22Rv1 (cell line): ENCODE measurements at regions not wholly inside any gene's neighbourhood (a gene's known extent, or its start where the extent isn't known, plus 50 kb on each side); places are given as distances from the start of the nearest gene placed in this dataset.

Experiments used
- H3K27ac ChIP-seq: fragments of 450-650 bp; 2 replicates; pipeline ENCODE4 v1.5.1; 2017
- ZFX ChIP-seq: fragments of 450-650 bp; IDR thresholded peaks from 2 replicates; pipeline ENCODE4 v1.6.1; 2017; ENCODE audit warnings: antibody characterized with exemption, borderline replicate concordance
- TF ChIP-seq, protein P1 (sequence below): fragments of 450-650 bp; IDR thresholded peaks from 2 replicates; pipeline ENCODE4 v1.5.1; 2017; ENCODE audit warnings: mild to moderate bottlenecking

DNA sequence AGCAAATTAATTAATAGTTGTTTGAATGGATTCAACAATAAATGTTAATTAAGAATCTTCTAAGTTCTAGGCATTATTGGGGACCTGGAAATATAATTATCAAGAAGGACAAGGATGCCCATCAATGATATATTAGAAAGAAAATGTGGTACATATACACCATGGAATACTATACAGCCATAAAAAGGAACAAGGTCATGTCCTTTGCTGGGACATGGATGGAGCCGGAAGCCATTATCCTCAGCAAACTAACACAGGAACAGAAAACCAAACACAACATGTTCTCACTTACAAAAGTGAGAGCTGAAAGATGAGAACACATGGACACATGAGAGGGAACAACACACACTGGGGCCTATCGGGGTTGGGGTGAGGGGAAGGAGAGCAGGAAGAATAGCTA lies 141.4 kb upstream of the JUN start:
- no peak overlapping the region for H3K27ac ChIP-seq
- TF ChIP-seq ZFX, result no peak
- TF ChIP-seq, protein P1, sequence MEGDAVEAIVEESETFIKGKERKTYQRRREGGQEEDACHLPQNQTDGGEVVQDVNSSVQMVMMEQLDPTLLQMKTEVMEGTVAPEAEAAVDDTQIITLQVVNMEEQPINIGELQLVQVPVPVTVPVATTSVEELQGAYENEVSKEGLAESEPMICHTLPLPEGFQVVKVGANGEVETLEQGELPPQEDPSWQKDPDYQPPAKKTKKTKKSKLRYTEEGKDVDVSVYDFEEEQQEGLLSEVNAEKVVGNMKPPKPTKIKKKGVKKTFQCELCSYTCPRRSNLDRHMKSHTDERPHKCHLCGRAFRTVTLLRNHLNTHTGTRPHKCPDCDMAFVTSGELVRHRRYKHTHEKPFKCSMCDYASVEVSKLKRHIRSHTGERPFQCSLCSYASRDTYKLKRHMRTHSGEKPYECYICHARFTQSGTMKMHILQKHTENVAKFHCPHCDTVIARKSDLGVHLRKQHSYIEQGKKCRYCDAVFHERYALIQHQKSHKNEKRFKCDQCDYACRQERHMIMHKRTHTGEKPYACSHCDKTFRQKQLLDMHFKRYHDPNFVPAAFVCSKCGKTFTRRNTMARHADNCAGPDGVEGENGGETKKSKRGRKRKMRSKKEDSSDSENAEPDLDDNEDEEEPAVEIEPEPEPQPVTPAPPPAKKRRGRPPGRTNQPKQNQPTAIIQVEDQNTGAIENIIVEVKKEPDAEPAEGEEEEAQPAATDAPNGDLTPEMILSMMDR, result no peak

DNA sequence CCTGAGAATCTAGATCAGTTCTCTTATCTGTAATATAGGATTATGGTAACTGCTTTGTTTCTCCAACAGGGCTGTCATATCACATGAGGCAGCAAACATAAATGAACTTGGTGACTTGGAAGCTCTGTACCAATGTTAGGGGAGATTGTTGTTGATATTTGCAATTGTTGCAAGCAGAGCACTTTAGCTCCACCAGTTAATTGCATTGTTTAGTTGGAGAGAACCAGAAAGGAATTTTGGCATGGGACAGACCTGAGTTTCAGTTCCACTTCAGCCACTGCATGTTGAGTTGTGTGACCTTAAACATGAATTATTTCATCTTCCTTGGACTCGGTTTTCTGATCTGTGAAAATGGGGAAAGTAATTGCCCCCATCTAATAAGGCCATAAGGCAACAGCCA lies 142.3 kb upstream of the JUN start:
- TF ChIP-seq ZFX, result no peak
- TF ChIP-seq, protein P1, result no peak
- no peak overlapping the region for H3K27ac ChIP-seq

GRCh38 chr1:58927041-58927721 lies 143.3 kb upstream of the JUN start:
- no peak overlapping the region for H3K27ac ChIP-seq

GRCh38 chr1:58927722-58928085 lies 143.9 kb upstream of the JUN start:
- no peak overlapping the region for H3K27ac ChIP-seq

More at GRCh38 chr1:58927041-58927721, 143.3 kb upstream of the JUN start:
- TF ChIP-seq, protein P1, result no peak
- TF ChIP-seq ZFX, result no peak

DNA sequence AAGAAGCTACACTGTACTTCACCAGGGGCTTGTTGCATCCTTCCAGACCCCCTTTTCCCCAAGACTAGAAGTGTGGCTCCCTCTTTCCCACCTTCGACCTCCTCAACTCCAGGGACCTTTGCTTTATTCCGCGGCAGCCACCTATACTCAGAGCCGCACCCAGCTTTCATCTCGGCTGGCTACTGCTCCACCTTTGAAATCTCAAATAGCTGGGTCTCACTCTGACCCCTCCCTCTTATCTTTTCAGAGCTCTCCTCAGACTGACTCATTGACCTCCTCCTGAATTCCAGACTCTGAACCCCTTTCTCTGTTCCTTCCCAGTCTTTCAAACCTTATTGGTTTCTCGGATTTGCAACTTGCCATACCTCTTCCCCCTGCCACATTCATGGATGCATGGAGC lies 144.7 kb upstream of the JUN start:
- no peak for TF ChIP-seq ZFX
- TF ChIP-seq, protein P1, result no peak
- no peak overlapping the region for H3K27ac ChIP-seq

More at GRCh38 chr1:58927722-58928085, 143.9 kb upstream of the JUN start:
- TF ChIP-seq, protein P1, result no peak
- no peak for TF ChIP-seq ZFX

DNA sequence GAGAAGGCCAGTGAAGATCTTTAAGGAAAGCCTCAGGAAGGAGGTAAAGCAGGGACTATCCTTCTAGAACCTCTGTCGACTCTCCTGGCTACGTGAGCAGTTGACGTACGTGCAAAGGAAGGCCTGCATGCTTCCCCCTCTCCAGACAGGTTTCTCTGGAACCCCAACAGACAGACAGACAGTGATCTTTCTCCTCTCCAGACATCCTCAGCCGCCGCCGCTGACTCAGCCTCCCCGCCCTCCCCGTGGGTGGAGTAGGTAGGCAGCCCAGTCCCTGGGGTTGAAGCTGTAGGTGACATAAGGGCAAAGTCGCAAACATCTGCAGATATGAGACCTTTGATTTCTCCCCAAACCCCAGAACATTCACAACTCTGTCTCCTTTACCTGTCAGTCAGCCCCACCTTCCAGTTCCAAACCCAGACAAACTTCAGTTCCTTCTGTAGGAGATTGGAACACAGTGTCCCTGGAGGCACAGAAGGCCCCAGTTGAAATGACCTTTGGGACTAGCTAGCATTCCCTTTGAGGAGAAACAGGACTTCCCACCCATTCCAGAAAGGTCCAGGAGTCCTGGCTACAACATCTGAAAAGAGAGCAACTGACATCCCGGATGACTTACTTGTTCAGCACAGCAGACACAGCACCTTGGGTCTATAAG lies 146.0 kb upstream of the JUN start:
- no peak overlapping the region for H3K27ac ChIP-seq
- TF ChIP-seq ZFX, result no peak
- TF ChIP-seq, protein P1, result no peak

- H3K27ac ChIP-seq, result no peak overlapping the region
- no peak for TF ChIP-seq ZFX
- TF ChIP-seq, protein P1, result no peak
These were observed 147.2 kb upstream of the JUN start for GRCh38 chr1:58931024-58931423.
